ENCODE measurements at regions not wholly inside any gene's neighbourhood (a gene's known extent, or its start where the extent isn't known, plus 50 kb on each side); places are given as distances from the start of the nearest gene placed in this dataset.

DNA sequence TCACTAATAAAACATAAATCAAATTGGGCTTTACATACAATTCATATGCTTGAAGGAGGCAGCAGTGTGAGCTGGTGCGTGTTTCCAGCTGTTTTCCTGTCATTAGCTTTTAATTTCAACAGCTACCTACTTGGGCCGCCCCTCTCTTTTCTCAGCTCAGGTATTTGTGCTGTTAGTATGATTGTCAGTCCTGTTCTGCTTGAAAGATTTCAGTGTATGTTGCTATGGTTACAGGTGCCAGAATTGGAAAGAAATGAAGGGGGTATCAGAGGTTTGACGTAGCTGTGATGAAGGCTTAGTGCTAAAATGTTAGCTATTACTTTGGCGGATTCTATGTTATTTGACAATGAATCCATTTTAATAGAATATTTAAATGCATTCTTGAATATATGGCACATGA is 440.3 kb downstream of the ZIC3 start:
- TF ChIP-seq, protein P1, sequence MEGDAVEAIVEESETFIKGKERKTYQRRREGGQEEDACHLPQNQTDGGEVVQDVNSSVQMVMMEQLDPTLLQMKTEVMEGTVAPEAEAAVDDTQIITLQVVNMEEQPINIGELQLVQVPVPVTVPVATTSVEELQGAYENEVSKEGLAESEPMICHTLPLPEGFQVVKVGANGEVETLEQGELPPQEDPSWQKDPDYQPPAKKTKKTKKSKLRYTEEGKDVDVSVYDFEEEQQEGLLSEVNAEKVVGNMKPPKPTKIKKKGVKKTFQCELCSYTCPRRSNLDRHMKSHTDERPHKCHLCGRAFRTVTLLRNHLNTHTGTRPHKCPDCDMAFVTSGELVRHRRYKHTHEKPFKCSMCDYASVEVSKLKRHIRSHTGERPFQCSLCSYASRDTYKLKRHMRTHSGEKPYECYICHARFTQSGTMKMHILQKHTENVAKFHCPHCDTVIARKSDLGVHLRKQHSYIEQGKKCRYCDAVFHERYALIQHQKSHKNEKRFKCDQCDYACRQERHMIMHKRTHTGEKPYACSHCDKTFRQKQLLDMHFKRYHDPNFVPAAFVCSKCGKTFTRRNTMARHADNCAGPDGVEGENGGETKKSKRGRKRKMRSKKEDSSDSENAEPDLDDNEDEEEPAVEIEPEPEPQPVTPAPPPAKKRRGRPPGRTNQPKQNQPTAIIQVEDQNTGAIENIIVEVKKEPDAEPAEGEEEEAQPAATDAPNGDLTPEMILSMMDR (IDR thresholded peaks at IDR 0.05; ENCODE audit: low read depth, low read length): no peak
- no peak for DNase-seq (ENCODE audit: low read depth in 2 of 2)
- H3K4me3 ChIP-seq (replicated peaks in 1 of 2; ENCODE audit: low read depth in 2 of 2, low read length in 2 of 2): no peak overlapping the region

DNA sequence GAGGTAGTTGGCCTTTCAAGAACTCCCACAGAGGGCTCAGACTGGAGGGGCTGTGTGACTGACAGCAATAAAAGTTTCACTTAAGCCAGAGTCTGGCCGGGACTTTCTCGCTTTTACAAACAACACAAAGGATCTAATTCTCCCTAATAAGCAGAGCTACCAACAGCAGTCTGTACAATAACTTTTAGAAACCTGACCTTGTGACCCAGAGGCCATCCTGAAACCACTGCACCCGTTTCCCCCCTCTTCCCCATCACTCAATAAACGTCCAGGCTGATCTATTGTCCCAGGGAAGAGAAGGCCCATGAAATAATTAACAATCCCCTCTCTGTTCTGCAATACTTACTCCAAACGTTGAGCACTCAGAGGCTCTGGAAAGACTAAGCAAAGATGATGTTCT is 442.4 kb downstream of the ZIC3 start:
- TF ChIP-seq, protein P1 (IDR thresholded peaks at IDR 0.05; ENCODE audit: low read depth, low read length): no peak
- no peak for DNase-seq (ENCODE audit: low read depth in 2 of 2)
- no peak overlapping the region for H3K4me3 ChIP-seq (replicated peaks in 1 of 2; ENCODE audit: low read depth in 2 of 2, low read length in 2 of 2)

DNA sequence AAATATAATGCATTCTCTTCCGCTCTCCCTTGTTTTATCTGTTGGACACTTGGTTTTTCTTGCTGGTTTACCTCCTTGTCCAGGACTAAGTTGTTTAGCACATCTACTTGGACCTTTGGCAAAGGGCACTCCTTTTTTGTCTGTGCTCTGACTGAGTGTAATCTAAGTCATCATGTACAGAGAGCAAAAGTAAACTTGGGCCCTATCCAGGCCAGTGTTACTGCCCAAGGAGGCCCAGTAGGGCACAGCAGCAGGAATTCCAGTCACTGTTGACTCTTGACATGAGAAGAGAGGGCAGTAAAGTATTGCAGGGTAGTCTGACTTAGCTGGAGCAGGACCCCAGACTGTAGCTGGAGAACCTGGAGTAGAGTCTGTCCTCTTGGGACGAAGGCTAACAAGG is 445.5 kb downstream of the ZIC3 start:
- DNase-seq (ENCODE audit: low read depth in 2 of 2): no peak
- TF ChIP-seq, protein P1 (IDR thresholded peaks at IDR 0.05; ENCODE audit: low read depth, low read length): no peak
- no peak overlapping the region for H3K4me3 ChIP-seq (replicated peaks in 1 of 2; ENCODE audit: low read depth in 2 of 2, low read length in 2 of 2)

DNA sequence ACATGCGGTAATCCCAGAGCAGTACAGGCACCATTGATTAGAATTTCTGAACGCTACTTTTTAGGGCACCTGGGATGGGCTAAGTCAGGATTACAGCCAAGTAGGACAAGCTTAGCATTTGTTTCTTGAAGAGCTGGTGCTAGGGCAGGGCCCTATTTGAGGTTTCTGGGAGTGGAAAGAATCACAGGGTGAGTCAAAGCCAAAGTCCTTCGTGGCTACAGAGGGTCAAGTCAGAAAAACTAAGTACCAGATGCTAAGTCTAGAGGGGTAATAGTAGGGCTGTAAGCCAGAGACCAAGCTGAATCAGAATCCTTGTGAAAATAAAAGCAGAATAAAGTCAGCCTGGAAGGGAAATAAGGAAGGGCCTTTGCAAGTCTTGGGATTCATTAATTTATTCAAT is 448.6 kb downstream of the ZIC3 start:
- no peak overlapping the region for H3K4me3 ChIP-seq (replicated peaks in 1 of 2; ENCODE audit: low read depth in 2 of 2, low read length in 2 of 2)
- no peak for DNase-seq (ENCODE audit: low read depth in 2 of 2)
- TF ChIP-seq, protein P1 (IDR thresholded peaks at IDR 0.05; ENCODE audit: low read depth, low read length): no peak

- no peak overlapping the region for H3K4me3 ChIP-seq (replicated peaks in 1 of 2; ENCODE audit: low read depth in 2 of 2, low read length in 2 of 2)
- peak in 1 of 2 donors; percentile 1 for DNase-seq (ENCODE audit: low read depth in 2 of 2)
- TF ChIP-seq, protein P1 (IDR thresholded peaks at IDR 0.05; ENCODE audit: low read depth, low read length): no peak
These were observed 452.3 kb downstream of the ZIC3 start for GRCh38 chrX:138018145-138018799.

GRCh38 chrX:138020941-138021340 is 455.0 kb downstream of the ZIC3 start:
- TF ChIP-seq, protein P1 (IDR thresholded peaks at IDR 0.05; ENCODE audit: low read depth, low read length): no peak
- H3K4me3 ChIP-seq (replicated peaks in 1 of 2; ENCODE audit: low read depth in 2 of 2, low read length in 2 of 2): no peak overlapping the region
- DNase-seq (ENCODE audit: low read depth in 2 of 2): no peak

DNA sequence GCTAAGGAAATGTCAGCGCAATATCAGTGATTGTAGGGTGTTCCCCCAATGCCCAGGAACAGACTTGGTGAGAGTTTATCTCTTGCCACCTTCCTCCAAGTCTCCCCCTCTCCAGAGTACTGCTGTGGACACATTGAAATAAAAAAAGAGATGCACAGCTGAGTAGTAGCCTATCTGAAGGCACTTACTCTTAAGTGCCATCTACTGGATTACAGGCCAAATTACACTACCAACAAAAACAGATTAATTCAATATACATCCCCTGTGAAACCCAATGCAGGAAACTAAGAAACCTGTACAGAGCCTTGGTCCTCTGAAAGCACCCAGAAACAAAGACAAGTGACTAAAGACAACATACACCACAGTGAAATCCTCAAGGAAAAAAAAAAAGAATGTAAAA is 460.3 kb downstream of the ZIC3 start:
- TF ChIP-seq, protein P1 (IDR thresholded peaks at IDR 0.05; ENCODE audit: low read depth, low read length): no peak
- DNase-seq (ENCODE audit: low read depth in 2 of 2): peak in 1 of 2 donors; percentile 0
- no peak overlapping the region for H3K4me3 ChIP-seq (replicated peaks in 1 of 2; ENCODE audit: low read depth in 2 of 2, low read length in 2 of 2)
